Smooth muscle cell of the brain vasculature (primary cell): ENCODE measurements at regions not wholly inside any gene's neighbourhood (a gene's known extent, or its start where the extent isn't known, plus 50 kb on each side); places are given as distances from the start of the nearest gene placed in this dataset.
"Not testable (repeated sequence)": the region's sequence is repeated elsewhere in the genome, so short reads cannot be mapped to it uniquely, and the experiment has no call there.

Experiments
- DNase-seq: peaks from one replicate; pipeline ENCODE4 v3.0.0-alpha.2; 2012; ENCODE audit warnings: low read depth, low spot score

DNA sequence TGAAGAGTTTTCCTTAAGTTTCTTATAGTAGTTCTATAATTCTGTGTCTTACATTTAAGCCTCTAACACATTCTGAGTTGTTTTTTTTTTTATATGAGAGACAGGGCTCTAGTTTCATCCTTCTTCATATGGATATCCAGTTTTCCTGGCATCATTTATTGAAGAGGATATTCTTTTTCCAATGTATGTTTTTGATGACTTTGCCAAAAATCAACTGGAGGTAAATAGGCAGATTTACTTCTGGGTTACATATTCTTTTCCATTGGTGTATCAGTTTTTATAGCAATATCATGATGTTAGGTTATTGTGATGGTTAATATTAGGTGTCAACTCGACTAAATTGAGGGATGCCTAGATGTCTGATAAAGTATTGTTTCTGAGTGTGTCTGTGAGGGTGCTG, 650.7 kb upstream of the GRID2 start:
- DNase-seq = no peak

DNA sequence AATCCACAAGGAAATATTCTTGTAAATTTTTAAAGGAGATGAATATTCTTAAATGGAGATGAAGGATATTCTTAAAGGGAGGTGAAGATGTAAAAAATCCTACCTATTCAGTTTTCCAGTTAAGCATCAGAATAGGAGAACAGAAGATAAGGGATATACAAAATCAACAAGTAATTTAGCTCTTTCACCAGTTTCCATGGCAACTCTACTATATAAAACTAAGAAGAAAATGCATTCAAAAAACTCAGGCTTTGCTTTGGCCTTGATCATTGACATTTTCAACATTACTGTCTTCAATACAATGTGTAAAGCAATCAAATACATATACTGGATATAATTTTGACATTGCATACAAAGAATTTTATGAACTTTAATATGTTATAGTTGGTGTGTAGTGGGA, 622.7 kb upstream of the GRID2 start:
- DNase-seq = no peak

DNA sequence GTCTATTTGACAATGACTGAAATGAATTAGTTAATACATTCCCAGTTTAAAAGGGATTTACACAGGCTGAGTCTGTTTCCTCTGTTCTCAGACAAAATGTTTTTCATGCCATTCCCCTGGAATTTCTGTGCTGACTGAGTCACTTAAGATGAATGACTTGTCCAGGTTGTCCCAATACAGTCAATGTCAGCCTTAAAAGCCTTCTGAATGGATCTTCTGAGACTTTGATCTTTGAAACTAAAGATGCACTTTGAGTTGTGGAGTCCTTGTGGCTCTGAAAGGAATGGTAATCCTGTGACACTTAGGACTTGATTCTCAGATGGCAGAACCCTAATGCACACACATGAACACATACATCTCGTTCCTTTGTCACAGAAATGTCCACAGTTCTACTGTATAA, 622.2 kb upstream of the GRID2 start:
- no peak for DNase-seq

DNA sequence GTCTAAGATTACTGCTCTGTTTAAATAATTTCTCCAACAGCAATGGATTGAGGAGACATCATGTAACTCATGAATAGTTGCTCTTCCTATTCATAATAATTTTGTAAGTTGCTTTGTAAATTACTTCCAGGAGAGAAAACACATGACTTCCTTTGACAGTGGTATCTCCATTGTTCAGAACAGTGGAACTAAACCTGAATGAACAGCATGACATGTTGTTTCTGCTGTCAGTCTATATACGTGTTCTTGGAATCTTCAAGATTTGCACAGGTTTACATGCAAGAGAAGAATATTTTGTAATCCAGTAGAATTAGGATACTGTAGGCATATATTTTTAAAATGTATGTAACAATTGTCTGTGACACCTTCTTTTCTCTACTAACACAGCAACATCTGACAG, 618.8 kb upstream of the GRID2 start:
- DNase-seq = no peak

DNA sequence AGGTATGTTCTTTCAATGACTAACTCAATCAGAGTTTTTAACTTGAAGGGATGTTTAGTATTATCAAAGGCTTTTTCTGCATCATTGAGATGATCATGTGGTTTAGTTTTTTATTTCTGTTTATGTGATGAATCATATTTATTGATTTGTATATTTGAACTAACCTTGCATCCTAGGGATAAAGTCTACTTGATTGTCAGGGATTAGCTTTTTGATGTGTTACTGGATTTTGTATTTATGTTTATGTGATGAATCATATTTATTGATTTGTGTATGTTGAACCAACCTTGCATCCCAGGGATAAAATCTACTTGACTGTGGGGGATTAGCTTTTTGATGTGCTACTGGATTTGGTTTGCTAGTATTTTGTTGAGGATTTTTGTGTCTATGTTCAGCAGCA, 615.4 kb upstream of the GRID2 start:
- no peak for DNase-seq

DNA sequence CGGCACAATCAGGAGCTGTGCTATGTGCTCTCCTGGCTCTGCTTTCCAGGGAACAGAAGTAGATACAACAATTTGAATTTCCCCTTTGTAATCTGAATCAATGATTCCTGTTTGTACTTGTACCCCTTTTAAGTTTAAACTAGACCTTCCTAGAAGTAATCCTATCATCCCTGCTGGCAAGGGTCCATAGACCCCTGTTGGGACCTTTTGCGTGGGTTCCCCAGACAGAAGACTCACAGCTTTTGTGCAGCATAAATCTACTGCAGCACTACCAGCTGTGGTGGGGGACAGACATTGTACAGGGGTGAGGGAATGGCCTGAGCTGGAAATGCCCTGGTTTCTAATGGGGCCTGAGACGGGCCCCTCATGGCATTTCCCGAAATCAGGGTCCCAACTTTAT, 604.1 kb upstream of the GRID2 start:
- DNase-seq = not testable (repeated sequence)

DNA sequence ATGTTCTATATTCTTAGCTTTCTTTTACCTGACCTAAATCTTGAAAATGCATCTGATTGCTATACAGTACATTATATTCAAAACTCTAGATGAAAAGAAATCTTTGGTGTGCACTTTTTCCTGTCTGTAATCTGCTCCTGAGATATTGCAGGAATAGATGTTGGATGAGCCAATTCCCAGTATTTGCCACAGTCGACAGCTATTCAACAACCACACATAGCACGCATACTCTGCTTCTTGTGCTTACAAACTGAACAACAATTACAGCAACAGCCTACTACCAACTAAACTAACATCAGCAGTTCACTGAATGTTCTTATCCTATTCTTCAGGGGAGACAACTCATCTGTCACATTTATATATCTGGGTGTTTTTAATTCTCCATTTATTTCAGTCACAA, 573.9 kb upstream of the GRID2 start:
- no peak for DNase-seq

DNA sequence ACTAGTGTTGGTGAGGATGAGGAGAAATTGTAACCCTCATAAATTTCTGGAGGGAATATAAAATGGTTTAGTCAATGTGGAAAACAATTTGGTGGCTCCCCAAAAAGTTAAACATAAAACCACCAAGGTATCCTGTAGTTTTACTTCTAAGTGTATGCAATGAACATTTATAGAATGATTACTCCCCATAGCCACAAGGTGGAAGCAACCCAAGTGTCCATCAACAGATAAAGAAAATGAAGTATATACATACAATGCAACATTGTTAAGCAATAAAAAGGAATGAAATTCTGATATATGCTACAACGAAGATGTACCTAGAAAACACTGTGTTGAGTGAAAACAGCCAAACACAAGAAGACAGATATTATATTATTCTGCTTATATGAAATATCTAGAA, 569.1 kb upstream of the GRID2 start:
- DNase-seq = no peak

DNA sequence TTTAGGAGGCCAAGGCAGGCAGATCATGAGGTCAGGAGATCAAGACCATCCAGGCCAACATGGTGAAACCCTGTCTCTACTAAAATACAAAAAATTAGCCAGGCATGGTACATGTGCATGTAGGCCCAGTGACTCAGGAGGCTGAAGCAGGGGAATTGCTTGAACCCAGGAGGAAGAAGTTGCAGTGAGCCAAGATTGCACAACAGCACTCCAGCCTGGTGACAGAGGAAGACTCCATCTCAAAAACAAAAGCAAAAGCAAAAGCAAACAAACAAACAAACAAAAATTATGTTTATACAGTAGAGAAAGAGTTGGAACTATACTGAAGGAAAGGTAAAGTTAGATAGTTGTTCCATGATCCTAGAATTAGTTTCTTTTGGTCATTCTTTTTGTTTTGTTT, 564.9 kb upstream of the GRID2 start:
- DNase-seq = not testable (repeated sequence)

DNA sequence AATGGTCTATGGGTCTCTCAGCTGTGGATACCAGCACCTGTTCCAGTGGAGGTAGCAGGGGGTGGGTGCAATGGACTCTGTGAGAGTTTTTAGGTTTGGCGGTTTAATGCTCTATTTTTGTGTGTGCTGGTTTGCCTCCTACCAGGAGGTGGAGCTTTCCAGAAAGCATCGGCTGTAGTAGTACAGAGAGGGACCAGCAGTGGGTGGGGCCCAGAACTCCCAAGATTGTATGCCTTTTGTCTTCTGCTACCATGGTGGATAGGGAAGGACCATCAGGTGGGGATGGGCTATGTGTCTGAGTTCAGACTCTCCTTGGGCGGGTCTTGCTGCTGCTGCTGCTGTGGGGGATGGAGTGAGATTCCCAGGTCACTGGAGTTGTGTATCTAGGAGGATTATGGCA, 557.2 kb upstream of the GRID2 start:
- DNase-seq = no peak

DNA sequence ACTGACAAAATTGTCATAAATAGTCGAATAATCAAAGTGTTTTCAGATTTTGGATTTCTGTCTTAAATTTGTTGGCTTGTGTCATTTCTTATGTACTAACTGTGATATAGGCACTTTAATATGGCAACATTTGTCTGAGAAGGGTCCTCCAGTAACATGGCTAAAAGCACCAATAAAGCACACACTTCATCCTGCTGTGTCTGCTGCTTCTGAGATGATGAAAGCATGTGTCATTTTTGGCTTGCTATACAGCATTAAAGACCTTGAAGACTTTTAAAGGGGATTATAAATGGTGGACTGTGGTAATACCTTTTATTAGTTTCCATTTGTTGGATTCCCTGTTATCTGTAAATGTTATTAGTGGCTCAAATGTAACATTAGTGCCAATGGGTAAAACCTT, 551.8 kb upstream of the GRID2 start:
- no peak for DNase-seq

DNA sequence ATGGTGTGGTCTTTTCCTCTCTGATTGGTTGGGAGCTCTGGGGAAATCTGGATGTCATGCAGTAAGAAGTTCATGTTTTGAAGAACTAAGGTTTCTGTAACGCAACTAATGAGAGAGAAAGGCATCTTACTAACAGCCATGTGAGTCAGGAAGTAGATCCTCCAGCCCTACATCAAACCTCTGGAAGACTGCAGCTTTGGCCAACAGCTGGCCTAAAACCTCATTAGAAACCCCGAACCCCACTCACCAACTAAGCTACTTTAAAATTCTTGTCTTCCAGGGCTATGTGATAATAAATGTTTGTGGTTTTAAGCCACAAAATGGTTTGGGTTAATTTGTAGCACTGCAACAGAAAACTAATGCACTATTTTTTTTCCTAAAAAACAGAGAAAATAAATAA, 549.0 kb upstream of the GRID2 start:
- DNase-seq = no peak

DNA sequence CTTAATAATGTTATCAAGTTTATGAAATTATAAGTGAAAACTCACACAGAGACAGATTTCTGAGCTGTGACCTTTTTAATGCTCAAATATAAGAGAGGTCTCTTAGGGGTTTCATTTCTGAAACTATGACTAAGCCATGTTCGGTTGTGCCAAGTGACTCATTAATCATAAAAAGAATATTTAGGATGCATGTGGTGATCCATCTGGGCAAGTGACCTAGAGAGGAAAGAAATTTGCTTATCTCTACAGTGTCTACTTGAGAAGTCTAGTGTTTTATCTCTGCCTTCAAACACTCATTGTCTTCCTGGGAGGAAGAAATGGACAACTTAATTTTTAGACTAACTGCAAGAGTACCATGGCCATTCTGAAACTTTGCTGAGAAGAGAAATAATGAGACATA, 545.3 kb upstream of the GRID2 start:
- no peak for DNase-seq

DNA sequence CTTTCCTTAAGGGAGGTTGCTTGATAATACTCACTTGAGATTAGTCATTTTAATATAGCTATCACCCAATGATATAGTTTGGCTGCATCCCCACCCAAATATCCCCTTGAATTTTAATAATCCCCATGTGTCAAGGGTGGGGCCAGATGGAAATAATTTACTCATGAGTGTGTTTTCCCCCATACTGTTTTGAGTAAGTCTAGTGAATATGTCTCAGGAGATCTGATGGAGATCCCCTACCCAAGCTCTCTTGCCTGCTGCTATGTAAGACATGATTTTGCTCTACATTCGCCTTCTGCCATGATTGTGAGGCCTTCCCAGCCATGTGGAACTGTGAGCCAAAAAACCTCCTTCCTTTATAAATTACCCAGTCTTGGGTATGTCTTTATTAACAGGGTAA, 539.7 kb upstream of the GRID2 start:
- no peak for DNase-seq

DNA sequence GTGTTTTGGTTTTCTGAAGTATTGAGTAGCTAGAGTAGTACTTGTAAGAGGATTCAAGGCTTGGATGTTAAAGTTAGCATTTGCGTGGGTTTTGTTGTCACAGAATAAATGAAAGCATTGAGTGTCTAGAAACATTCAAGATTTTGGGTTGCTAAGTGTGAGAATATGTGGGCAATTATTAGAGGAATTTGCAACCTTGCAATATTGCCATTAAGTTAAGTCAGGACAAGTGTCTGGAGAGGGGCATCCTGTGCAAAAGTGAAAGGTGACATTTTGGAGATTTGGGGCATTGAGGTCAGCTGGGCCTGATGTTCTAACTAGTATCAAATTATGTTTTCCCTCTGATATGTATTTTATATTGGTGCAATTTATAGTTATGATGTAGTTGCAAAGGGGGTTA, 533.9 kb upstream of the GRID2 start:
- DNase-seq = no peak

DNA sequence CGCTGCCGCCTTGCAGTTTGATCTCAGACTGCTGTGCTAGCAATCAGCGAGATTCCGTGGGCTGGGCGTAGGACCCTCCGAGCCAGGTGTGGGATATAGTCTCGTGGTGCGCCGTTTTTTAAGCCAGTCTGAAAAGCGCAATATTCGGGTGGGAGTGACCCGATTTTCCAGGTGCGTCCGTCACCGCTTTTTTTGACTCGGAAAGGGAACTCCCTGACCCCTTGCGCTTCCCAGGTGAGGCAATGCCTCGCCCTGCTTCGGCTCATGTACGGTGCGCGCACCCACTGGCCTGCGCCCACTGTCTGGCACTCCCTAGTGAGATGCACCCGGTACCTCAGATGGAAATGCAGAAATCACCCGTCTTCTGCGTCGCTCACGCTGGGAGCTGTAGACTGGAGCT, 512.1 kb upstream of the GRID2 start:
- not testable (repeated sequence) for DNase-seq

DNA sequence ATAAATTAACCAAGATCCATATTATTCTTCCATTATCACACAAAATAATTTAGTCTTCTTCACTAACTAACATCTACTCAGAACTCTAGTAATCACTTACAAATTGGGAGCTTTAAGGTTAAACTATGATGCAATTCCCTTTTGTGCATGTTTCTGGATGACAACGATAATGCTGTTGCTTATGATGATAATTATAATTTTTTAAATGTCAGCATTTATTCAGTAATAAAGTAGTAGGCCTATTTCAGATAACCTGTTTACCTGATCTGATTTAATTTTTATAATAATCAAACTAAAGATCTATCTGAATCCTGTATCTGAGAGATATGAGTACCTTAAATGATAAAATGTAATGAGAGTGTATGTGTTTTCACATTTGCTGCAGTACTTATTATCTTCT, 507.8 kb upstream of the GRID2 start:
- no peak for DNase-seq

DNA sequence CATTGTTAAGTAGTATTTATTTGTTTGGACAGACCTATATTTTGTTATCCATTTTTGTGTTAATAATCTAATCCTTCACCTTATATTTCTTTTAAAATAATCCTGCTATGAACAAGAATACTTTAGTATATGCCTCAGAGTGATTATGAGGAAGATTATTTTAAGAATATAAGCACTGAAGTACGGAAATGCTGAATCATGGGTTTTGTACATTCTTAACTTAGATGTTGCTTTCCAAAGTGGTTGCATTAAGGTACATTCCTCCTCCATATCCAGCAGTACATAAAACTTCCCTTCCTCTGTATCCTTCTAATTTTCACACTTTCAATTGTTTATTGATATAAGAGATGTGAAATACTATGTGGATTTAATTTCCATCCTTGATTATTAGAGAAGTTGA, 491.4 kb upstream of the GRID2 start:
- no peak for DNase-seq

DNA sequence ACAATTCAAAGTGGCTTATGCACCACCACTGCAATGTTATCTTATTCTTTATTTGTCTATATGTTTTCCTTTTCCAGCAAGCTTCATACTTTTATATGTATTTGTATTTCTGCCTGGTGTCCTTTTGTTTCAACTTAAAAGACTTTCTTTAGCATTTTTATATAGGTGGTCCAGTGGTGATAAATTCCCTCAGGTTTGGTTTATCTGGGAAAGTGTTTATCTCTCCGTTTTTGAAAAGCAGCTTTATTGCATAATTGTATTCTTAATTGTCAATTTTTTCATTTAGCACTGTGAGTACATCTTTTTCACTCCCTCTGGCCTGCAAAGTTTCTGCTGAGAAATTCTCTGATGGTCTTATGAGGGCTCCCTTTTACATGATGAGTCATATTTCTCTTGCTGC, 479.0 kb upstream of the GRID2 start:
- no peak for DNase-seq

DNA sequence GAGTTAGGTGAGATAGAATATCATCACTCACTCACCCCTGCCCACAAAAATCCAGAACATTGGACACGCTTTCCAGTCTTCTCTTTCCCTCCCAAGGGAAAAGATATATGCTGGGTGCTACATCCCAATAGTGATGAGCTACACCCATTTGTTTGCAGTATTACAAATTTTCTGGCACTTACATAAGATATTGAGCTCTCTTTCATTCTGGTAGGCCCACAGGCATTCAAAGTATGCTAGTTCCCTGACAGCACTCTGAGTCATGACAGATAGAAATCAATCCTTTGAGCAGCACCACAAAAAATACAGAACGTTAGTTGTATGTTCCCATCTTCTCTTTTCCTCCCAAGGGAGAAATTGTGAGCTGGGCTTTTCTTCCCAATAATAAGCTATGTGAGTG, 477.6 kb upstream of the GRID2 start:
- DNase-seq = no peak

DNA sequence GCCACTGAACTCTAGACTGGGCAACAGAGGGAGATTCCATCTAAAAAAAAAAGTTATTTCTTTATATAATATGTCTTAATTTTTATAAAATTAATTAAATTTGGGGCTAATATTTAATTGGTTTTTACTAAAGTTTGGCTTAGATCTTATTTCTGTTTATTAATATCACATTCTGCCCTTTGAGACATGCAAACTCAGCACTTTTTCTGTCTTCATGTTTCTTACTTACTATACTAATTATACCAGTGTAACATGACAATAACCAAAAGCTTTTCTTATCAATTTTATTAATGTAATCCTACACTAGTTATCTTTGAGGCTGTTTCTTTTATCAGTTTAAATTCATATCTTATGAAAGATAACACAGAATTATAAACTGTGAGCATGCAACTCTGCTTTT, 475.9 kb upstream of the GRID2 start:
- no peak for DNase-seq

DNA sequence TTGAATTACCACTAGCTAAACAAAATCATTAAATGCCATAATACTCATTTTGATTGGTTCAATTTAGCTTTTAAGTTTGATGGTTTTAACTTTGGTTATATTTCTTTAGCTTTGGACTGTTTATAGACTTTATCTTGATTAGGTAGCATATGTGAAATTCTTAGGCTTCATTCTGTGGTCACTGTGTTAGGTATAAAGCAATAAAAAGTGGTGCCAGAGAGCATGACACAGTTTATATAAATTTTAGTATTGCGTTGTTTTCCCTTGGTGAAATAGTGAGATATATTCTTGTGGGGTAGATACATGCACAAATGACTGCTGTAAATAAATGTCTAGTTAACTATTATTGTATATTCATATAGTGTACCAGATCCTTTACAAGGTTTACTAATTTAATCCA, 474.2 kb upstream of the GRID2 start:
- DNase-seq = no peak

DNA sequence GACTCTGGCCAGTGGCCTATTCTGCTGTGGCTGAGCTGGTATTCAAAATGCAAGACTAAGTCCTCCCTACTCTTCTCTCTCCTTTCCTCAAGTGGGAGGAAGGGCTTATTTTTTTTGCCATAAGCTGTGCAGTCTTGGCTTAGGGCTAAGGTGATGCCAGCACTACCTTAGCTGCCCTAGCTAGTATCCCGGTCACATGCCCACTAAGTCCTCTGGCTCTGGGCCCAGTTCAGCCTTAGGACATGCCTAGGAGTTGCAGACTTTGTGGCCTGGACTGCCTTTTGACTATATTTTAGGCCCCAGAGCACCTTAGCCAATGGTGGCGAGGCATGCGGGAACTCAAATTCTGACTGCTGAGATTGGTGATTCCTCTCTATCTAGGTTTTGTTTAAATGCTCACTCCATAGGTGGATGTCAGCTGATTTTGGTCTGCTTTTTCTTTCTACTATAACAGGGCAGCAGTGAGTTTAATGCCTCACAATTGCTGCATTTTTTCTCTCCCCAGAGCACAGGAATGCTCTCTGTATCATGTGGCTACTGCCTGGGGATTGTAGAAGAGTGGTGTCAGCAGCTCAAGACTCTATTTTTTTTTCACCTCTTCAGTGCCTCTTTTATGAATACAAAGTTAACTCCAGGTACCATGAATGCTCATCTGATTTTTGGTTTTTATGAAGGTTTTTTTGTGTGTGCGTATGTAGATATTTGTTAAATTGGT, 472.9 kb upstream of the GRID2 start:
- DNase-seq = no peak

DNA sequence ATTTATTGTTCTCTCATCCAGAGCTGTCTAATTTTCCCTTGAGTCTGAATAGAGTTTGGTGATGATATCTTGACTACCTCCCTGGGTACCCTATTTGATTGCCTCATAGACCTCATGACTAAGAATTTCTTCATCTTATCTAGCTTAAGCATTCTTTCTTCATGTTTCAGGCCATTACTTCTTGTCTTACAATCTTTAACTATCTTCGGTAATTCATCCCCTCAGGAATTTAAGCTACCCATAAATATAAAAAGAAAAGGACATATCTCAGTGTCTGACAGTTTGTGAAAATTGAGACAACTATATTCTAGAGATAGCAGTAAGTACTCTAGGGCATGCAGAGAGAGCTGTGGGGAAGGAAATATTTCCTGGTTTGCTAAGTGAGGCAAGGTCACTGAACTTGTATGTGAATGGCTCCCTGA, 466.1 kb upstream of the GRID2 start:
- no peak for DNase-seq
